ENCODE measurements at regions not wholly inside any gene's neighbourhood (a gene's known extent, or its start where the extent isn't known, plus 50 kb on each side); places are given as distances from the start of the nearest gene placed in this dataset.
"Not testable (repeated sequence)": the region's sequence is repeated elsewhere in the genome, so short reads cannot be mapped to it uniquely, and the experiment has no call there.

GRCh38 chr4:12122316-12122715 is 693.6 kb upstream of the HS3ST1 start:
- no peaks in the 10 kb centered on the region for H3K36me3 ChIP-seq
- no peaks in the 10 kb centered on the region for H3K9me3 ChIP-seq
- H3K27me3 ChIP-seq (replicated peaks; ENCODE audit: insufficient read depth) = no peaks in the 10 kb centered on the region
- 70% methylated on average over 2 of the region's 2 CpGs for WGBS
- TF ChIP-seq POLR2AphosphoS5 (IDR thresholded peaks at IDR 0.05) (no peak), CTCF (IDR thresholded peaks at IDR 0.05) (no peak), POLR2A (IDR thresholded peaks at IDR 0.05) (no peak)
- H3K27ac ChIP-seq = no peak overlapping the region
- DNase-seq (ENCODE audit: low spot score) = no peak
- no peak overlapping the region for H3K4me3 ChIP-seq
- H3K4me1 ChIP-seq (replicated peaks) = no peaks in the 10 kb centered on the region
- intact Hi-C loops (cut with DNase I) = no loop called here

- intact Hi-C loops (cut with DNase I) = no loop called here
- H3K4me1 ChIP-seq (replicated peaks) = no peaks in the 10 kb centered on the region
- DNase-seq (ENCODE audit: low spot score) = no peak
- no peak overlapping the region for H3K4me3 ChIP-seq
- TF ChIP-seq CTCF (IDR thresholded peaks at IDR 0.05) = no peak
- TF ChIP-seq POLR2A (IDR thresholded peaks at IDR 0.05) = no peak
- no peak for TF ChIP-seq POLR2AphosphoS5 (IDR thresholded peaks at IDR 0.05)
- no peak overlapping the region for H3K27ac ChIP-seq
- H3K9me3 ChIP-seq = no peaks in the 10 kb centered on the region
- H3K27me3 ChIP-seq (replicated peaks; ENCODE audit: insufficient read depth) = no peaks in the 10 kb centered on the region
- H3K36me3 ChIP-seq = no peaks in the 10 kb centered on the region
- whole genome bisulfite sequencing = 43% methylated on average over 2 of the region's 2 CpGs
These were observed 692.3 kb upstream of the HS3ST1 start for GRCh38 chr4:12120968-12121367.

- no peak for DNase-seq (ENCODE audit: low spot score)
- no peak for TF ChIP-seq CTCF (IDR thresholded peaks at IDR 0.05)
- no peak for TF ChIP-seq POLR2A (IDR thresholded peaks at IDR 0.05)
- TF ChIP-seq POLR2AphosphoS5 (IDR thresholded peaks at IDR 0.05) = no peak
- no peak overlapping the region for H3K27ac ChIP-seq
- H3K4me3 ChIP-seq = no peak overlapping the region
- no peaks in the 10 kb centered on the region for H3K27me3 ChIP-seq (replicated peaks; ENCODE audit: insufficient read depth)
- WGBS = 67% methylated on average over 2 of the region's 2 CpGs
- intact Hi-C loops (cut with DNase I) = no loop called here
- no peaks in the 10 kb centered on the region for H3K9me3 ChIP-seq
- H3K4me1 ChIP-seq (replicated peaks) = no peaks in the 10 kb centered on the region
- H3K36me3 ChIP-seq = no peaks in the 10 kb centered on the region
These were observed 690.0 kb upstream of the HS3ST1 start for GRCh38 chr4:12118651-12119213.

GRCh38 chr4:12116009-12116552 is 687.4 kb upstream of the HS3ST1 start:
- no peaks in the 10 kb centered on the region for H3K9me3 ChIP-seq
- TF ChIP-seq POLR2AphosphoS5 (IDR thresholded peaks at IDR 0.05) (no peak), CTCF (IDR thresholded peaks at IDR 0.05) (no peak), POLR2A (IDR thresholded peaks at IDR 0.05) (no peak)
- H3K36me3 ChIP-seq = no peaks in the 10 kb centered on the region
- H3K27me3 ChIP-seq (replicated peaks; ENCODE audit: insufficient read depth) = no peaks in the 10 kb centered on the region
- DNase-seq (ENCODE audit: low spot score) = no peak
- intact Hi-C loops (cut with DNase I) = no loop called here
- H3K27ac ChIP-seq = no peak overlapping the region
- no peaks in the 10 kb centered on the region for H3K4me1 ChIP-seq (replicated peaks)
- 64% methylated on average over 3 of the region's 3 CpGs for WGBS
- no peak overlapping the region for H3K4me3 ChIP-seq

GRCh38 chr4:12110627-12111026 is 681.9 kb upstream of the HS3ST1 start:
- TF ChIP-seq CTCF (IDR thresholded peaks at IDR 0.05) (no peak), POLR2A (IDR thresholded peaks at IDR 0.05) (no peak), POLR2AphosphoS5 (IDR thresholded peaks at IDR 0.05) (no peak)

GRCh38 chr4:12109056-12109455 is 680.4 kb upstream of the HS3ST1 start:
- H3K27ac ChIP-seq; H3K27me3 ChIP-seq (replicated peaks; ENCODE audit: insufficient read depth); H3K4me1 ChIP-seq (replicated peaks); H3K4me3 ChIP-seq; DNase-seq (ENCODE audit: low spot score); intact Hi-C loops (cut with DNase I); H3K9me3 ChIP-seq; H3K36me3 ChIP-seq: not testable (repeated sequence)
- WGBS = 90% methylated on average over 4 of the region's 4 CpGs

More at GRCh38 chr4:12110627-12111026, 681.9 kb upstream of the HS3ST1 start:
- WGBS = 92% methylated on average over 3 of the region's 3 CpGs
- no peaks in the 10 kb centered on the region for H3K36me3 ChIP-seq
- no peak for DNase-seq (ENCODE audit: low spot score)
- intact Hi-C loops (cut with DNase I) = no loop called here
- no peak overlapping the region for H3K27ac ChIP-seq
- H3K9me3 ChIP-seq = no peaks in the 10 kb centered on the region
- H3K27me3 ChIP-seq (replicated peaks; ENCODE audit: insufficient read depth) = no peaks in the 10 kb centered on the region
- no peaks in the 10 kb centered on the region for H3K4me1 ChIP-seq (replicated peaks)
- no peak overlapping the region for H3K4me3 ChIP-seq
